Lower leg skin (tissue), 3 donors: ENCODE measurements at regions not wholly inside any gene's neighbourhood (a gene's known extent, or its start where the extent isn't known, plus 50 kb on each side); places are given as distances from the start of the nearest gene placed in this dataset.
"Not testable (repeated sequence)": the region's sequence is repeated elsewhere in the genome, so short reads cannot be mapped to it uniquely, and the experiment has no call there.

Experiments
- DNase-seq, 2 donors: peaks; one replicate each; pipeline ENCODE4 v3.0.0-alpha.2; 2019; ENCODE audit warnings: low spot score in 2 of 2
- H3K4me3 ChIP-seq: fragments of 200-600 bp; sonication (generic); 2 replicates; pipeline ENCODE4 v1.5.1; 2017; ENCODE audit warnings: mild to moderate bottlenecking, low read depth; ENCODE audit not compliant: poor library complexity, severe bottlenecking
- WGBS, 2 donors: methylation state at CpG; one replicate each; pipeline ENCODE4 v1.1.5; 2018; 5-methylcytosine and 5-hydroxymethylcytosine counted together
- intact Hi-C: fragments of 100-400 bp; cut with DNase I; formaldehyde crosslinking; loops from one replicate; pipeline ENCODE4 v1.15.0; 2023; ENCODE audit warnings: low total_unique reads

DNA sequence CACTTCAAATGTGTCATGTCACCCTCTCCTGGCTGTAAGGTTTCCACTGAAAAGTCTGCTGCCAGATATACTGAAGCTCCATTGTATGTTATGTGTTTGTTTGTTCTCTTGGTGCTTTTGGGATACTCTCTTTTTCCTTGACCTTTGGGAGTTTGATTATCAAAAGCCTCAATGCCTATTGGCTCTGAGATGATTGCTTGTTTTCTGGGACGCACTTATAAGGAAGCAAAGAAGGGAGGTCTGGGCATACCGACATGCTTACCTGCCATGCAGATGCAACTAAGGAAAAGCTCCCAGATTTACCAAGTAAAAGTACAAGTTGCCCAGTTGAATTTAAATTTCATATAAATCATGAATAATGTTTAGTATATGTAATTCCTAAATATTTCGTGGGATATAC lies 145.3 kb downstream of the SYT15 start:
- peak in 1 of 2 donors; percentile 6 for DNase-seq
- 79 to 85% methylated on average over 3 of the region's 3 CpGs for WGBS, 2 donors
- H3K4me3 ChIP-seq, intact Hi-C loops: not testable (repeated sequence)

DNA sequence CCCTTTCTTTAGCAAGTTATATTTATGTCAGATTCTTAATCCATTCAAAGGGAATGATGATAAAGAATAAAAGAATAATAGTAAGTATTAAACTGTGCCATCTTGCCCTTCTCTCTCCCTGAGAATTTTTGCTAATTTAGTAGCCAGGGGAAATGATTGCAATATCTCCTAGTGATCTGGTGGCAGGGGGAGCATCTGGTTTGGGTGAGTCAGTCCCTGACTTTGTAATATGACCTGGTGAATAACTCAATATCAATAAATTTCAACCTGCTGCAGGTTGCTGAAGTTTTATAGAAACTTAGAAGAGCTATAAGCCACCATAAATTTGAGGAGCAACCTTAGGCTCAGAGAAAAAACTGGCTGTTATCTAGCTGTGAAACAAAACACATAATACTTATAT lies 149.4 kb downstream of the SYT15 start:
- DNase-seq, intact Hi-C loops, H3K4me3 ChIP-seq: not testable (repeated sequence)

DNA sequence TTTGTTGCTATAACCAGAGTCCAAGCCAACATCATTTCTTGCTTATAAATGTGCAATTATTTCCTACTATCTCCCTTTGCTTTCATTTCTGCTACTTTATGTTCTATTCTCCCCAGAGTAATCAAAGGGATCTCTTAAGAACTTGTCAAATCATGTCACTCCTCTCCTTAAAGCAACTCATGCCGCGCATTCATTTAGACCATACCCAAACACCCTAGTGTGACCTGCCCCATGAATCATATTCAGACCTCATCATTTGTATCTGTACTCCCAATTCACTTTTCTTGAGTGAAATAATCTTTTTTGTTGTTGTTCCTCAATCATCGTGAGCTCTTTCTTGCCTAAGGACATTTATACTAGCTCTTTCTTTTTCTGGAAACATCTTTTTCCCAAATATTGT lies 151.8 kb downstream of the SYT15 start:
- H3K4me3 ChIP-seq, intact Hi-C loops, DNase-seq: not testable (repeated sequence)
- WGBS, 2 donors = no CpG with 5 or more reads among the region's 3 CpGs

DNA sequence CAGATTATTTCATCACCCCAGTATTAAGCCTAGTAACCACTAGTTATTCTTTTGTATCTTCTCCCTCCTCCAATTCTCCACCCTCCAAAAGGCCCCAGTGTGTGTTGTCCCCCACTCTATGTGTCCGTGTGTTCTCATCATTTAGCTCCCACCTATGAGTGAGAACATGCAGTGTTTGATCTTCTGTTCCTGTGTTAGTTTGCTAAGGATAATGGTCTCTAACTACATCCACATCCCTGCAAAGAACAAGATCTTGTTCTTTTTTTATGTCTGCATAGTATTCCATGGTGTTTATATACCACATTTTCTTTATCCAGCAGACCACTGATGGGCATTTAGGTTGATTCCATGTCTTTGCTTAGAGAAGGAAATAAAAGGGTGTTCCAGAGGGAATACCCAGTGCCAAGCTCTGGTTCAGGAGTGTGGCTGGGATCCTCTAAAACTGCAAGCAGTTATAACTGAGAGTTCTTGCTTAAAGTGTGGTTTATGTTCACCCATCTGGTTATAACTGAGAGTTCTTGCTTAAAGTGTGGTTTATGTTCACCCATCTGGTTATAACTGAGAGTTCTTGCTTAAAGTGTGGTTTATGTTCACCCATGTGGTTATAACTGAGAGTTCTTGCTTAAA lies 154.8 kb downstream of the SYT15 start:
- intact Hi-C loops, H3K4me3 ChIP-seq, DNase-seq: not testable (repeated sequence)
- no CpG with 5 or more reads among the region's 1 CpG for WGBS, 2 donors

DNA sequence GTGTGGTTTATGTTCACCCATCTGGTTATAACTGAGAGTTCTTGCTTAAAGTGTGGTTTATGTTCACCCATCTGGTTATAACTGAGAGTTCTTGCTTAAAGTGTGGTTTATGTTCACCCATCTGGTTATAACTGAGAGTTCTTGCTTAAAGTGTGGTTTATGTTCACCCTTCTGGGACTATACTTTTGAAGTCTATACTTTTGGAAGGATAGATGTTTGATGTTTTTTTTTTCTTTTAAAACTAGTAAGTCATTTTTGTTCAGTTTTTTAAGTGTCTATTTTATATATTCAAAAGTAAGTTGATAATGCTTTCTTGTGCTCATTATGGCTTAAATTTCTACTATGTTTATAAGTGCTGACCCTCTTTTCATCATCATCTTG lies 155.3 kb downstream of the SYT15 start:
- DNase-seq, intact Hi-C loops, H3K4me3 ChIP-seq: not testable (repeated sequence)

DNA sequence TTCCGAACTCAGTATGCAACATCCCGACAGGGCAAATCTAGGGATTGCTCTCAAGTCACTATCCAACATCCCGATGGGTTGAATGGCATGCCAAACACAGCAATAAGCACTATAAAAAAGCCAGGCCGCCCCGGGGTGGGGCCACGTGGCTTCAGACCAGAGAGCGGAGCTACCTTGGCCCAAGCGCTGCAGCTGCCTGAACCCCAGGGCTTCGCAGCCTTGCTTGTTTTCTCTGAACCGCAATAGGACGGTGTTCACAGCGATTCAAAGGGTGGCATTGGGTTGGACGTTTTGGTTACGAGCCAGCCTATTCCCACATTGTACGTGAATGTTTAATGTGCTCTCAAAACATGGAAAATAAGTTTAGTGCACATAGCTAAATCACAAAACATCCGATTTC lies 161.0 kb downstream of the SYT15 start:
- intact Hi-C loops, H3K4me3 ChIP-seq, DNase-seq: not testable (repeated sequence)
- 50 to 84% methylated on average over 2 to 5 of the region's 16 CpGs for WGBS, 2 donors

DNA sequence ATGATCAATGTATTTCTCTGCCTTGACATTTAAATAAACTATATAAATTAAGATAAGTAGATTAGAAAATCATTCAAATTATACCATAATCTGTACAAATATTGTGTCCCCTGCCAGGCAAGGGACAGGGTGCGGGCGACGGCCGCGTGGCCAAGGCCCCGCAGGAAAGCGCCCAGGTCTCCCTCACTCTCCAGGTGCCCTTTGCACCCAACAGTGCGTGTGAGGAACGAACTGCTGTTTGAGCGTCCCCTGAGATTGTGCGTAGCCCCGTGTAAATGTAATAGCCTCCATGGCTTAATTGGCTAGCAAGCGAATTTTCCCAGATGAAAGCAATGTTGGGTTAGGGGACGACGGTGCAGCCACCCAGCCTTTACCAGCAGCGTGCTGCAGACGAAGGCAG lies 161.4 kb downstream of the SYT15 start:
- intact Hi-C loops, DNase-seq, H3K4me3 ChIP-seq: not testable (repeated sequence)
- 60 to 69% methylated on average over 10 to 11 of the region's 17 CpGs for WGBS, 2 donors

DNA sequence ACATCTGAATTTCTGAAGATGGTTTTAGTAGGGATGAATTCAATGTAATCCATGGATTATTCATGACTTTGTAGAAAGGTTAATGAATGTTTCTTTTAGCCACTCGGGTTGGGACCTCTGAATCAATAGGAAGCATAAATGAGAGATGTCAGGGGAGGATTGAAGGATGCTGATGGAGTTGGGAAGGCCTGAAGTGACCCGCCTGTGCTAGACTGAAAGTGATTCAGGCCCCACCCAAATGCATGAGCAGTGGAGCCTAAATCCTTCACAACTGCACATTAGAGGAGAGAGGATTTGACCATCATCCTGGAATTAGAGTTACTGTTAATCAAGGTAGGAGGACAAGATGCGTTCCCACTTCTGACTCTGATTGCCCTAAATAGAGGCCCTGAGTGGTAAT lies 162.2 kb upstream of the PTPN20 start:
- DNase-seq, intact Hi-C loops, H3K4me3 ChIP-seq: not testable (repeated sequence)
- WGBS, 2 donors = 85 to 90% methylated on average over 2 to 3 of the region's 3 CpGs

DNA sequence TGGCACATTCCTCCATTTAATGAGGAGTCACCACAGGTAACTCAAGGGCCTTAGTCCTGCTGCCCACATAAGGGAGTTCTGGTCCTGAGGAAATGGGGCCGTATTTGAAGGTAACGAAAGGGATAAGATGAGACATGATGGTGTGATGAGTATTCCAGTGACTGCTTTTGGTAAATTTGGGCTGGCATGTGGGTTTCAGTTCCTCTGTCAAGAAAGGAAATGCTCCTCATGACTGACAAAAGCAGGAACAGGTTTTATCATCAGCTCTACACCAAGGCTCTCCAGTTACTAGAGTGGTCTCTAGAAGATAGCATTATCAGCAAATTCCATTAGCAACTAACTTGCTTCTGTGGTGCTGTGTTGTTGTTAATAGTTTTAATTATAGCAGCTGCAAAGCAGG lies 161.8 kb upstream of the PTPN20 start:
- H3K4me3 ChIP-seq, DNase-seq, intact Hi-C loops: not testable (repeated sequence)
- WGBS, 2 donors = 90 to 92% methylated on average over 2 of the region's 2 CpGs

DNA sequence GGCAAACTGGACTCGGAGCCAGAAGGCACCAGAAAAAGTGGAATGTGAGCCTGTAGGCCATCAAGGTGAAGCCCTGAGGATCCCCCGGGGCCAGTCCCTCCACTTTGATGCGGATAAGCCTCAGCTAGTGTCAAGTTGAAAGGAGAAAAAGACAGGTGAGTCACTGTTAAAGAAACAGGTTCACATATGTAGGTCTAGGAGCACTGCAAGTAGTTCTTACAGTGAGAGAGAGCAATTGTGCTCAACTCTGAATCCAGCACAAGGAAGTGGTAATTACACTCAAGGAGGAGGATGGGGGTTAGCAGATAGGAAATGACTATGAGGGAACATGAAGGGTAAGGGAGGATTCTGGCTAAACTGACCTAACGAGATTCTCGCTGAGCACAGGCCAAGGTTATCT lies 157.5 kb upstream of the PTPN20 start:
- DNase-seq, intact Hi-C loops, H3K4me3 ChIP-seq: not testable (repeated sequence)
- WGBS, 2 donors = 74 to 94% methylated on average over 3 of the region's 5 CpGs

DNA sequence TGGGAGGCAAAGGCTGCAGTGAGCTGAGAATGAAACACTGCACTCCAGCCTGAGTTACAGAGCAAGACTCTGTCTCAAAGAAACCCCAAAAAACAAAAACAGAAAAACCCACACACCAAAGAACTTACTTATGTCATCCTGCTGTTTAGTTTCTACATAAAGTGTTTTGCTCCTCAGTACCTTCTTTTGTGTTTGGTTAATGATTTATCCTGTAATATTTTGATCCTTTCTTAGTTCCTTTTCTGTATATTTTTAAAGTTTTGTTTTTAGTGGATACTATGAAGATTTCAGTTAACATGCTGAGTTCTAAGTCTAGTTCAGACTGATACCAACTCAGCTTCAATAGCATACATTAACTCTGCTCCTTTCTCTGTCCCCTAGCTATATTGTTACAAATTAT lies 149.8 kb upstream of the PTPN20 start:
- H3K4me3 ChIP-seq, DNase-seq, intact Hi-C loops: not testable (repeated sequence)

DNA sequence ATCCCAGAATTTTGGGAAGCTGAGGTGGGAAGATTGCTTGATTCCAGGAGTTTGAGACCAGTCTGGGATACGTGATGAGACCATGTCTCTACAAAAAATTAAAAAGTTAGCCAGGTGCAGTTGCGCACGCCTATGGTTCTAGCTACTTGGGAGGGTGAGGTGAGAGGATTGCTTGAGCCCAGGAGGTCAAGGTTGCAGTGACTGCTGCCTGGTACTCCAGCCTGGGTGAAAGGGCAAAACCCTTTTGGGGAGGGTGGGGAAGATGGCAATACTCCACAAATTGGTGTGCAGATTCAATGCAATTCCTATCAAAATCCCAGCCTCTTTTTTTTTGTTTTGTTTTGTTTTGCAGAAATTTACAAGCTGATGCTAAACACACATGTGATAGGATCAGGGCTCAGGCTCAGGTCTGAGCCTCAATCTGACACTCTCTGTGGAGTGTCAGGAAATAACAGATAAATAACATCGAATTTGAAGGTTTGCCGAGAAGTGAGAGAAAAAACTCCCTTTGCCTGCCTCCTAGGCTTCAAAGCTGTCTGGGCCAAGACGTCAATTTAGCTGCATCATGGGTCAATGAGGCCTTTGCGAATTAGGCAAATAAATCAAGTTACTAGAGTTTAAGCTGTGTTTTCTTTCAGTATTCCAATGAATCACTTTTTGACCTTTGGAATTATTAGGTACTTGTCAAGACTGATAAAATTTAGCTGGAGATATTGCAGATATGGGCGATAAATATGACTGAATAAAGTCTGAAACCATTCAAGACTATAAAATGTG lies 142.5 kb upstream of the PTPN20 start:
- intact Hi-C loops, DNase-seq, H3K4me3 ChIP-seq: not testable (repeated sequence)
- 73 to 87% methylated on average over 4 of the region's 8 CpGs for WGBS, 2 donors

DNA sequence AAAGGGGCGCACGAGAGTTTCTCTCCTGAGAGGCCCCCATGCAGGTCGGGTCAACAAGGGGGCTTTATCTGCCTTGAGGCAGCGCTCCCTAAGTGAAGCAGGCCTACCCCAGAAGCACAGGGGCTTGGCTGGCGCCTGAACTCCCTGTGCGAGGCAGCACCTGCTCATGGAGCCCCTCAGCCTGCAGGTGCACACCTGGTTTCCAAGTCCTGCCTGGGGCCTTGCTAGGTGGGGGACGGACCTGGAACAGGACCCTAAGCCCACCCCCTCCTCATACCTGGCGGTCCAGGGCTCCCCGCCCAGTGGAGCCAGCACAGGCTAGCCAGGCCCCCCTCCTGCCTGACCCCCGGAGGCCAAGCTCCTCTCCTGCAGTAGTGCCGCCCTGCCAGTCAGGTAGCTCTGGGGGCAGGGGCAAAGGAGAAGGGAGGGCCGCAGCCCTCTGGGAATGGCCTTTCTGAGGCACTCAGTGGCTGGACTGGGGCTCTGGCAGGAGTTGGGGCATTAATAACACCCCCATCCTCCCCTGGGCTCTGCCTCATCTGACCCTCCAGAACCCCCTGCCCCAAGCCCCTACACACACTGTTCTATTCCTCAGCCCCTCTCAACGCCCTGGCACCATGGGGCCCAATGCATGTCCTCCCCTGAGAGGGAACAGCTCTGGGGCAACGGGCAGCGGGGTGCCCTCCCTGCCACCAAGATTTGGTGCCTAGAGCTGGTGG lies 137.9 kb upstream of the PTPN20 start:
- no CpG with 5 or more reads among the region's 15 CpGs for WGBS, 2 donors

DNA sequence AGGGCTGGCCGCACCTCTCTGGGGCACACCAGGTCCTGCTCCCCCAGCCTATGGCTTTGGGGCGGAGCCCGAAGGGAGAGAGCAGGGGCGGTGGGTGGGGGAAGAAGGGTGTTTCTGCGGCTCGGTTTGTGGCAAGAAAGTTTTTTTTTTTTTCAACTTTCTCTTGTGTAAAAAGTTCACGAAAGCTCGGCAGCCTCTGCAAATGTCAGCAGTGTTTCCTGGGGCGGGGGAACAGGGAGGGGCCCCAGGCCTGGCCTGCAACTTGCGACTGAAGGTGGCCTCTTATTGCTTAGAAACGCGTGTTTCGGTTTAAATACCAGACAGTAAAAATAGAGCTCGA lies 137.4 kb upstream of the PTPN20 start:
- H3K4me3 ChIP-seq, intact Hi-C loops, DNase-seq: not testable (repeated sequence)
- WGBS, 2 donors = 36 to 56% methylated on average over 13 to 14 of the region's 14 CpGs

More for the DNA sequence above, 137.9 kb upstream of the PTPN20 start:
- intact Hi-C loops, H3K4me3 ChIP-seq, DNase-seq: not testable (repeated sequence)

DNA sequence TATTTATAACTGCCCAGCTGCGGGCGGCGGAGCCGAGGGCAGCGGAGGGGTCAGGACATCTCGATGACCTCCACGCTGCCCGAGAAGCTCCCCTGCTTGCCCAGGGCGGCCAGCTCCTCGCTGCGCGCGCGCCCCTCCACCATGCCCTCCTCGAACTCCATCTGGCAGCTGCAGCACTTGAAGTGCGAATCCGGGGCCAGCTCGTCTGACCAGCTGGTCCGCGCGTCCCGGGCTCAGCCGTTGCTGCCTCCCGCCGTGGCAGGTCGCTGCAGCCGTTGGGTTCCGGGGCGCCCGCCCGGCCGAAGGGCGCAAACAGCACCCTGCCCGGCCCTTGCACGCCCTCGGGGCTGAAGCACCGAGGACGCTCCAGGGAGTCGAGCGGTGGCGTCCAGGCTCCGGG lies 136.9 kb upstream of the PTPN20 start:
- H3K4me3 ChIP-seq, DNase-seq, intact Hi-C loops: not testable (repeated sequence)
- WGBS, 2 donors = 95% methylated on average over 26 of the region's 42 CpGs; no CpG with 5 or more reads in 1 of the 2 donors
